ENCODE measurements at regions not wholly inside any gene's neighbourhood (a gene's known extent, or its start where the extent isn't known, plus 50 kb on each side); places are given as distances from the start of the nearest gene placed in this dataset.

DNA sequence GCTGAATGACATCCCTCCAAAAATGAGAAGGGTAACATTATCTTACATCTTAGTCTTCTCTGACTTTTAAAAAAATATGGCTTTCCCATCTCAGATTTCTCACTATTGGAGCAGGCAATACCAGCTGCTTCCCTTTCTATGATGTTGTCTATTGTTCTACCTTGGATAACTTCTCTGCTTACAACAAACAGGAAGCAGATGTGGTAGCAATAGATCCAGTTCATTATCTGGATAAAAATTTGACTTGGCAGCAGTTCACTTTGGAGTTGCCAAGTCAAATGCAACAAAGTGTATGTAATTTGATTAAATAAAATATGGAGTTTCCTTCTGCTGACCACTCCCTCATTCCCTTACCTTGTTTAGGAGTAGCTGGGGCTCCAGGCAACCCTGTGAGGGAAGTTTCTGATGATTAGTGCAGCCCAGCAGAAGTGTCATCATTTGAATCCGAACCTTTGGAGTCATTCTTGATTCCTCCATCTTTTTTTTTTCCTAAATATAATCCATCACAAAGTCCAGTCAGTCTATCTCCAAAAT is 72.0 kb upstream of the GPRIN3 start:
- TF ChIP-seq POLR2A (IDR thresholded peaks at IDR 0.05) = no peak
- TF ChIP-seq, protein P1, sequence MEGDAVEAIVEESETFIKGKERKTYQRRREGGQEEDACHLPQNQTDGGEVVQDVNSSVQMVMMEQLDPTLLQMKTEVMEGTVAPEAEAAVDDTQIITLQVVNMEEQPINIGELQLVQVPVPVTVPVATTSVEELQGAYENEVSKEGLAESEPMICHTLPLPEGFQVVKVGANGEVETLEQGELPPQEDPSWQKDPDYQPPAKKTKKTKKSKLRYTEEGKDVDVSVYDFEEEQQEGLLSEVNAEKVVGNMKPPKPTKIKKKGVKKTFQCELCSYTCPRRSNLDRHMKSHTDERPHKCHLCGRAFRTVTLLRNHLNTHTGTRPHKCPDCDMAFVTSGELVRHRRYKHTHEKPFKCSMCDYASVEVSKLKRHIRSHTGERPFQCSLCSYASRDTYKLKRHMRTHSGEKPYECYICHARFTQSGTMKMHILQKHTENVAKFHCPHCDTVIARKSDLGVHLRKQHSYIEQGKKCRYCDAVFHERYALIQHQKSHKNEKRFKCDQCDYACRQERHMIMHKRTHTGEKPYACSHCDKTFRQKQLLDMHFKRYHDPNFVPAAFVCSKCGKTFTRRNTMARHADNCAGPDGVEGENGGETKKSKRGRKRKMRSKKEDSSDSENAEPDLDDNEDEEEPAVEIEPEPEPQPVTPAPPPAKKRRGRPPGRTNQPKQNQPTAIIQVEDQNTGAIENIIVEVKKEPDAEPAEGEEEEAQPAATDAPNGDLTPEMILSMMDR (IDR thresholded peaks at IDR 0.05) = no peak
- TF ChIP-seq EP300 (IDR thresholded peaks at IDR 0.05) = no peak

Measured in ovary (tissue), 3 donors.